Endothelial cell (in vitro differentiated cells): ENCODE measurements at regions not wholly inside any gene's neighbourhood (a gene's known extent, or its start where the extent isn't known, plus 50 kb on each side); places are given as distances from the start of the nearest gene placed in this dataset.

Source experiments
- DNase-seq: peaks from one replicate; pipeline ENCODE4 v3.0.0; 2021; ENCODE audit warnings: low spot score
- H3K27ac Mint-ChIP-seq: one replicate; pipeline ENCODE4 v1.8.0; 2021; ENCODE audit warnings: mixed read lengths, inconsistent platforms; ENCODE audit not compliant: unreplicated experiment
- H3K27me3 Mint-ChIP-seq: one replicate; pipeline ENCODE4 v1.8.0; 2021; ENCODE audit warnings: mild to moderate bottlenecking, moderate library complexity, mixed read lengths, inconsistent platforms; ENCODE audit not compliant: unreplicated experiment
- H3K36me3 Mint-ChIP-seq: one replicate; pipeline ENCODE4 v1.8.0; 2021; ENCODE audit warnings: mild to moderate bottlenecking, low read depth, mixed read lengths, inconsistent platforms; ENCODE audit not compliant: unreplicated experiment
- H3K4me1 Mint-ChIP-seq: one replicate; pipeline ENCODE4 v1.8.0; 2021; ENCODE audit warnings: mild to moderate bottlenecking, mixed read lengths, inconsistent platforms; ENCODE audit not compliant: unreplicated experiment
- H3K4me3 Mint-ChIP-seq: one replicate; pipeline ENCODE4 v1.8.0; 2021; ENCODE audit warnings: mild to moderate bottlenecking, mixed read lengths, inconsistent platforms; ENCODE audit not compliant: unreplicated experiment
- H3K9me3 Mint-ChIP-seq: one replicate; pipeline ENCODE4 v1.8.0; 2021; ENCODE audit warnings: mixed read lengths, inconsistent platforms; ENCODE audit not compliant: unreplicated experiment
- TF ChIP-seq, protein P1 (sequence below): fragments of 200-600 bp; sonication (generic); IDR thresholded peaks from one replicate; pipeline ENCODE4 v1.5.0; 2021; ENCODE audit warnings: antibody characterized with exemption; ENCODE audit not compliant: unreplicated experiment

DNA sequence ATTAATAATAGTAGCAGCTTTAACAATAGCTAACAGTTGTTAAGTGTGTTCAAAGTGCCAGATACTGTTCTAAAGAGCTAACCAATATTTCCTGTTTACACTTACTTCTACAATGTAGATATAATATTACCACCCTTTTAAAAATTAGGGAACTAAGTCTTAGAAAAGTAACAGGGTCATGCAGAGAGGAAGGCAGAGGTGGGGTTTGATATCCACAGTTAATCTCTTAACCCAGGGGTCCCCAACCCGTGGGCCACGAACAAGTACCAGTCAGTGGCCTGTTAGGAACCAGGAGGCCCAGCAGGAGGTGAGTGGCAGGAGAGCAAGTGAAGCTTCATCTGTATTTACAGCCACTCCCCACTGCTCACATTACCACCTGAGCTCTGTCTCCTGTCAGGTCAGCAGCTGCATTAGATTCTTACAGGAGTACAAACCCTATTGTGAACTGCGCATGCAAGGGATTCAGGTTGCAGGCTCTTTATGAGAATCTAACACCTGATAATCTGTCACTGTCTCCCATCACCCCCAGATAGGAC is 89.1 kb downstream of the ACTL7B start:
- Mint-ChIP-seq H3K9me3 (no peaks in the 10 kb centered on the region), H3K4me1 (no peaks in the 10 kb centered on the region), H3K36me3 (no peaks in the 10 kb centered on the region), H3K27ac (no peak overlapping the region), H3K27me3 (no peaks in the 10 kb centered on the region), H3K4me3 (no peak overlapping the region)
- TF ChIP-seq, protein P1, sequence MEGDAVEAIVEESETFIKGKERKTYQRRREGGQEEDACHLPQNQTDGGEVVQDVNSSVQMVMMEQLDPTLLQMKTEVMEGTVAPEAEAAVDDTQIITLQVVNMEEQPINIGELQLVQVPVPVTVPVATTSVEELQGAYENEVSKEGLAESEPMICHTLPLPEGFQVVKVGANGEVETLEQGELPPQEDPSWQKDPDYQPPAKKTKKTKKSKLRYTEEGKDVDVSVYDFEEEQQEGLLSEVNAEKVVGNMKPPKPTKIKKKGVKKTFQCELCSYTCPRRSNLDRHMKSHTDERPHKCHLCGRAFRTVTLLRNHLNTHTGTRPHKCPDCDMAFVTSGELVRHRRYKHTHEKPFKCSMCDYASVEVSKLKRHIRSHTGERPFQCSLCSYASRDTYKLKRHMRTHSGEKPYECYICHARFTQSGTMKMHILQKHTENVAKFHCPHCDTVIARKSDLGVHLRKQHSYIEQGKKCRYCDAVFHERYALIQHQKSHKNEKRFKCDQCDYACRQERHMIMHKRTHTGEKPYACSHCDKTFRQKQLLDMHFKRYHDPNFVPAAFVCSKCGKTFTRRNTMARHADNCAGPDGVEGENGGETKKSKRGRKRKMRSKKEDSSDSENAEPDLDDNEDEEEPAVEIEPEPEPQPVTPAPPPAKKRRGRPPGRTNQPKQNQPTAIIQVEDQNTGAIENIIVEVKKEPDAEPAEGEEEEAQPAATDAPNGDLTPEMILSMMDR: no peak
- no peak for DNase-seq

GRCh38 chr9:108765265-108765664 is 90.5 kb downstream of the ACTL7B start:
- Mint-ChIP-seq H3K4me3 (no peak overlapping the region), H3K36me3 (no peaks in the 10 kb centered on the region), H3K9me3 (no peaks in the 10 kb centered on the region), H3K27ac (no peak overlapping the region), H3K27me3 (no peaks in the 10 kb centered on the region), H3K4me1 (no peaks in the 10 kb centered on the region)
- TF ChIP-seq, protein P1: no peak
- no peak for DNase-seq

- no peaks in the 10 kb centered on the region for H3K36me3 Mint-ChIP-seq
- H3K27me3 Mint-ChIP-seq: no peaks in the 10 kb centered on the region
- H3K4me3 Mint-ChIP-seq: no peak overlapping the region
- no peaks in the 10 kb centered on the region for H3K4me1 Mint-ChIP-seq
- TF ChIP-seq, protein P1: no peak
- H3K27ac Mint-ChIP-seq: no peak overlapping the region
- no peak for DNase-seq
- no peaks in the 10 kb centered on the region for H3K9me3 Mint-ChIP-seq
These were observed 93.3 kb downstream of the ACTL7B start for GRCh38 chr9:108762348-108763055.

DNA sequence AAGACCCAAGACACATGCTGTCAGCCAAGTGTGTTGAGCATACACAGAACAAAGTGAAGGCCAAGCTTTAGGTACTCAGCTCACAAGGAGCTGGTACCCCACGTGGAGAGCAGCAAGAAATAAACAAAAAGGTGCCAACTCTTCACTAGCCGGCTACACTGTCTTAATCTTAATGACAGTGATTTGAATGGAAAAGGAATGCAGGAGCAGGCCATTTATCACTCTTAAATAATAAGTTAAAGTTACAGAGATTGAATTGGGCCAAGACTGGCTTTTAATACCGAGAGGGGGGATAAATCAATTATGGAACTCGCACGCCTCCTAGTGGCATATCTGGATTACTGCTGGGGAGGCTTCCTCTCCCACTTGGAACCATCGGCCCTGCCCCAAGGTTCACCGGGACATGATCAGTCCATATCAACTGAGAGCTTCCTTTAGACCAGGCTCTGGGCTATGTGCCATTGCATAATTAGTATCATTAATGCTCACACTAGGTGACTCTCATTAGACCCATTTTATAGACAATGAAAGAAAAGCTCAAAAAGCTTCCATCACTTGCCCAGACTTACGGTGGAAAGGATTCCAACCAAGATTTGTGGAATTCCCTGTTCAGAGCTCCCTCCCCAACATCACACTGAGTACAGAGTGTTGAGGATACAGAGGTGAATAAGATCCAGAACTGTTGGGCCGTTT is 94.0 kb downstream of the ACTL7B start:
- Mint-ChIP-seq H3K27me3 (no peaks in the 10 kb centered on the region), H3K36me3 (no peaks in the 10 kb centered on the region), H3K9me3 (no peaks in the 10 kb centered on the region), H3K4me3 (no peak overlapping the region), H3K4me1 (no peaks in the 10 kb centered on the region), H3K27ac (no peak overlapping the region)
- DNase-seq: peak; percentile 67
- TF ChIP-seq, protein P1: peak; percentile 84

- TF ChIP-seq, protein P1: no peak
These were observed 94.9 kb downstream of the ACTL7B start for GRCh38 chr9:108760841-108761240.

More at GRCh38 chr9:108760841-108761240, 94.9 kb downstream of the ACTL7B start:
- Mint-ChIP-seq H3K27me3 (no peaks in the 10 kb centered on the region), H3K9me3 (no peaks in the 10 kb centered on the region), H3K27ac (no peak overlapping the region), H3K36me3 (no peaks in the 10 kb centered on the region), H3K4me1 (no peaks in the 10 kb centered on the region), H3K4me3 (no peak overlapping the region)
- DNase-seq: no peak
